ENCODE measurements at regions not wholly inside any gene's neighbourhood (a gene's known extent, or its start where the extent isn't known, plus 50 kb on each side); places are given as distances from the start of the nearest gene placed in this dataset.

DNA sequence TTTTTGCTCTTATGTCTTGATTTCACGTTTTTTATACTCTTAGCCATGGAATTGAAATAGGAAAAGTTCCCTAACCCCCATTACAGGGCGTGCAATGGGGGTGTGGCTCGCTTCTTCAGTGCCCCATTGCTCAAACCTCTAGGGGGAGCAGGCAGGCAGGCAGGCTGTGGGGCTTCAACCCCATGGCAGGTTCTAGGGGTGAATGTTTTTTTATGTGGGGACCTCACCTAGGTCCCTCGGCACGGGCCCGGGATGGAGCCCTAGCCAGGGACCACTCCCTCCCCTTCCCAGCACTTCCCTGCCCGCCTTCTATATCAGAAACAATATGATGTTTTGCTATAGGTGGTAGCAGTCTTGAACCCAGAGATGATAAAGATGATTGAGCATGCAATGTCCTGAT, 221.3 kb upstream of the SMC2 start:
- no peak overlapping the region for H3K27ac Mint-ChIP-seq
- H3K36me3 Mint-ChIP-seq = no peaks in the 10 kb centered on the region
- CTCF ChIA-PET = no interaction called here
- no peaks in the 10 kb centered on the region for H3K4me1 Mint-ChIP-seq
- H3K4me3 Mint-ChIP-seq = no peak overlapping the region
- no peak for DNase-seq
- no peaks in the 10 kb centered on the region for H3K9me3 Mint-ChIP-seq
- H3K27me3 Mint-ChIP-seq = no peaks in the 10 kb centered on the region

DNA sequence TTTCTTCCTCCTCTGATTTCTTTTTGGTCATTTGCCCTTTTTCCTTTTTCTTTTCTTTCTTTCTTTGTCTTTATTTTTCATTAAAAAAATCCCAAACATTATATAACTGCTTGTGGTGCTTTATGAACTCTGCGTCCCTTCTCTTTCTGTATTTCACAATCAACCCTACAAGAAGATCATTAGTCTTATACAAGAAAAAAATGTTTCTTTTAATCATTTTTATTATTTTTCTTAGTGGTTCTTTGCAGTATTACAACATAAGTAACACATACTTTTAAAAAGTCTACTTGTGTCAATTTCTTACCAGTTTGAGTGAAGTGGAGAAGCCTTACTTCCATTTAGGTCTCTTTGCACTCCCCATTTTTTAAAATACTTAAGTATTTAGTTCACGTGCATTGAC, 212.7 kb upstream of the SMC2 start:
- H3K9me3 Mint-ChIP-seq = no peaks in the 10 kb centered on the region
- CTCF ChIA-PET = no interaction called here
- no peak for DNase-seq
- no peaks in the 10 kb centered on the region for H3K27me3 Mint-ChIP-seq
- no peaks in the 10 kb centered on the region for H3K36me3 Mint-ChIP-seq
- no peak overlapping the region for H3K4me3 Mint-ChIP-seq
- H3K27ac Mint-ChIP-seq = no peak overlapping the region
- H3K4me1 Mint-ChIP-seq = no peaks in the 10 kb centered on the region

DNA sequence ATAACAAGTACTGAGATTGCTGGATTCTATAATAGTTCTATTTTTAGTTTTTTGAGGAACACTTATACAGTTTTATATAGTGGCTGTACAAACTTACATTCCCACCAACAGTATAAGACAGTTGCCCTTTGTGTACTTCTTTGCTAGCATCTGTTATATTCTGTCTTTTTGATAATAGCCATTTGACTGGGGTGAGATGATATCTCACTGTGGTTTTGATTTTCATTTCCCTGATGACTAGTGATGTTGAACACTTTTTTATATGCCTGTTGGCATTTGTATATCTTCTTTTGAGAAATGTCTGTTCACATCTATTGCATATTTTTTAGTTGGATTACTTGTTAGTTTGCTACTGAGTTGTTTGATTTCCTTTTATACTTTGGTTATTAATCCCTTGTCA, 204.1 kb upstream of the SMC2 start:
- Mint-ChIP-seq H3K4me1 (no peaks in the 10 kb centered on the region), H3K27ac (no peak overlapping the region), H3K27me3 (no peaks in the 10 kb centered on the region), H3K9me3 (no peaks in the 10 kb centered on the region), H3K36me3 (no peaks in the 10 kb centered on the region), H3K4me3 (no peak overlapping the region)
- CTCF ChIA-PET = no interaction called here
- no peak for DNase-seq

DNA sequence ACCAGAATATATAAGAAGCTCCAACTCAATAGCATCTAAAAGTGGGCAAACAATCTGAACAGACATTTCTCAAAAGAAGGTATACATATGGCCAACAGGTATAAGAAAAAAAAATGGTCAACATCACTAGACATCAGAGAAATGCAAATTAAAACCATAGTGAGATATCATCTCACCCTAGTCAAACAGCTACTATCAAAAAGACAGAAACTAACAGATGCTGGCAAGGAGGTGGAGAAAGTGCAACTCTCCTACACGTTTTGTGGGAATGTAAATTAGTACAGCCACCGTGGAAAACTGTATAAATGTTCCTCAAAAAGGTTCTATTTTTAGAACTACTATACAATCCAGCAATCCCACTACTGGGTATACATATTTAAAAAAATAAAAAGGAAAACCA, 199.9 kb upstream of the SMC2 start:
- Mint-ChIP-seq H3K9me3 (no peaks in the 10 kb centered on the region), H3K27ac (no peak overlapping the region), H3K4me1 (no peaks in the 10 kb centered on the region), H3K36me3 (no peaks in the 10 kb centered on the region), H3K27me3 (no peaks in the 10 kb centered on the region), H3K4me3 (no peak overlapping the region)
- DNase-seq = no peak
- CTCF ChIA-PET = no interaction called here

DNA sequence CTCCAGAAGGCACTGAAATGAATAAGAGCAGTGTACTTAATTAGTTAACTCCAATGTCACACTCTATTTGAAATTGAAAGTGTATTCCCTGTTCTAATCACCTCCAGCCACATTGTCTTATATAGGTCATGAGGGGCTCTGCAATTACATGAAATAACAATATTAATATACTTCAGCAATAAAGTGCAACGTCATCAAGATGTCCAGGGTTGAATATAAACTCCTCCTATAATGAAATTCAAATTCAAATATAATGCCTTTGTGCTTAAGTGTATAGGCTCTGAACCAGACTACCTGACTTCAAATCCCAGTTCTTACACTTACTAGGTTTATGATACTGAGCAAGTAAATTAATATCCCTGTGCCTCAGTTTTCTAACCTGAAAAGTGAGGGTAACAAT, 195.6 kb upstream of the SMC2 start:
- Mint-ChIP-seq H3K4me1 (no peaks in the 10 kb centered on the region), H3K27me3 (no peaks in the 10 kb centered on the region), H3K4me3 (no peak overlapping the region), H3K9me3 (no peaks in the 10 kb centered on the region), H3K36me3 (no peaks in the 10 kb centered on the region), H3K27ac (no peak overlapping the region)
- CTCF ChIA-PET = no interaction called here
- DNase-seq = no peak

DNA sequence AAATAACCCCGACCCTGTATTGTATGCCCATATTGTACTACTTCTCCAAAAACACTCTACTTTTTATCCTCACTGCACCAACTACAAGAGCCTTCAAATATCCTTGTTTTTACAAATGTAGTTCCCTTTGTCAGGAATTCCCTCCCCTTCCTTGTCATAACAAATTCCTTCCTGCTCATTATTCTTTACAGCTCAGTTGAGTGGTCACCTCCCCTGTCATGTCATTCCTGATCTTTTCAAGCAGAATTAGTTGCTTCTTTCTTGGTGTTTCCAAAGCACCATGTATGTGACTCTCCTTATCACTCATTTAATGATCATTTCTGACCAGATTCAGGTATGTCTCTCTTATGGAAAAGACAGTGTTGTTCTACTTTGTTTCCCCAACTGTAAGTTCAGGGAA, 194.2 kb upstream of the SMC2 start:
- DNase-seq = no peak
- Mint-ChIP-seq H3K9me3 (no peaks in the 10 kb centered on the region), H3K36me3 (no peaks in the 10 kb centered on the region), H3K27ac (no peak overlapping the region), H3K4me1 (no peaks in the 10 kb centered on the region), H3K4me3 (no peak overlapping the region), H3K27me3 (no peaks in the 10 kb centered on the region)
- CTCF ChIA-PET = no interaction called here

DNA sequence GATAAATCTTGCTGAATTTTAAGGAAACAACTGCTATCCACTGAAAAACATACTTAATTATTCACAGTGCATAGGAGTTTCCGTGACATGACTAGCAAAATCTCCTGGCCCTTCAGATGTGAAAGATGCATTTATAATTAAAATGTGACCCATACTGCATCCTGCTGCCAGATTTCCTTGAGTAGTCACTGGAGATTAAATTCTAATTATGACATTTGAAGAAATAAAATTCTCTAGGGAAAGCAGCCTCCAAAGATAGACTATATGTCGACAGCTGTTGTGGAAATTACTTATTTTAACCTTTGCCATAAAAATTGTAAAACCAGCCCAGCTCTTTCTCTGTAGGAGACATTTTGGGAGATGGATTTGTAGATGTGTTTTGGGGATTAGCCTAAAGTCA, 193.6 kb upstream of the SMC2 start:
- no peak overlapping the region for H3K4me3 Mint-ChIP-seq
- no peak overlapping the region for H3K27ac Mint-ChIP-seq
- H3K36me3 Mint-ChIP-seq = no peaks in the 10 kb centered on the region

DNA sequence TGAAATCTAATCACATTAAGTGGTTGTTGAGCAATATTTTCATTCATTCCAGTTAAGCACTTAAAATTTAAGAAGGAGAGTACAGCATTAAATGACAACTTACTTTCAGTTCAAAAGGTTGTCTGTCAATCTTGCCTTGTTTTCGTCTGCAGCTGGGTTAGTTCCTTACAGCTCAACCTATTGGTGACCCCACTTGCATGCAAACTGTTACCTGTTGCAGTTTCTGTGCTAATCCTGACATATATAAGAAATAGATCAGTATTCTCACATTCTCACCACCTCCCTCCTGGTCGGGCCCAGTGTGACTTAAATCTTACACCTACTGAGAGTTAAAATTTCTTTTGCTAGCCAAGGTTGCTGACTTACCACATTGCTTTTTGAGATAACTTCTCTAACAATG, 191.8 kb upstream of the SMC2 start:
- H3K4me1 Mint-ChIP-seq = no peaks in the 10 kb centered on the region
- no peaks in the 10 kb centered on the region for H3K36me3 Mint-ChIP-seq
- CTCF ChIA-PET = no interaction called here
- no peak overlapping the region for H3K27ac Mint-ChIP-seq
- H3K27me3 Mint-ChIP-seq = no peaks in the 10 kb centered on the region
- no peak for DNase-seq
- no peak overlapping the region for H3K4me3 Mint-ChIP-seq
- H3K9me3 Mint-ChIP-seq = no peaks in the 10 kb centered on the region

More for the DNA sequence above, 193.6 kb upstream of the SMC2 start:
- Mint-ChIP-seq H3K27me3 (no peaks in the 10 kb centered on the region), H3K9me3 (no peaks in the 10 kb centered on the region), H3K4me1 (no peaks in the 10 kb centered on the region)
- no peak for DNase-seq
- CTCF ChIA-PET = no interaction called here

DNA sequence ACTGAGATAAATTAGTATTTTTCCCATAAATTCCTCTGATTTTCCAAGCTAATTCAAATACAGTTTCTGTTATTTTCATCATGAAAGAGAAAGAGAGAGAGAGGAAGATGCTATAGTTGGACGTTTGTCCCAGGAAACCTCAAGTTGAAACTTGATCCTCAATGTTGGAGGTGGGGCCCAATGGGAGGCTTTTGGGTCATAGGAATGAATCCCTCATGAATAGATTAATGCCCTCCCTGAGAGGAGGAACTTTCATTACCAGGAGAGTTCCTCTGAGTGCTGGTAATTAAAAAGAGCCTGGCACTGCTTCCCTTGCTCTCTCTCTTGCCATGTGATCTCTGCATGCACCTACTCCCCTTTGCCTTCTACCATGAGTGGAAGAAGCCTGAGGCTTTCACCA, 189.9 kb upstream of the SMC2 start:
- H3K9me3 Mint-ChIP-seq = no peaks in the 10 kb centered on the region
- no peak overlapping the region for H3K27ac Mint-ChIP-seq
- DNase-seq = no peak
- no peaks in the 10 kb centered on the region for H3K36me3 Mint-ChIP-seq
- no peaks in the 10 kb centered on the region for H3K4me1 Mint-ChIP-seq
- CTCF ChIA-PET = no interaction called here
- no peak overlapping the region for H3K4me3 Mint-ChIP-seq
- no peaks in the 10 kb centered on the region for H3K27me3 Mint-ChIP-seq

DNA sequence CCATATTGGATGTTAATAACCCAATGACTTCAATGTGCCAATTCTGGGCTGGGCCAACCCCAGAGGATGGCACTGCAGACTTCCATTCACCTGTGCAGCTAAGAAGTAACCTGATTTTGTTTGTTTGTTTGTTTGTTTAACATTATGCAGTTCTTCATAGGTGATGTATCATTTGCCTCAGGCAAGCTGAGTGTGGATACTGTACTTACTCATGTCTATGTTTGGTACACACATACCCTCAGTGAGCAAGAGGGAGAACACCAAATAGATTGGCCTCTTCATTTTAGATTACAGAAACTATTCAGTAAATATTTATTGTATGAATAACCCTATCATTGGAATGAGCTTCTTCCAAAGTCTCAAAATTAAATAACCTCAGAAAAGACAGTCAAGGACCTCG, 180.2 kb upstream of the SMC2 start:
- no peak overlapping the region for H3K4me3 Mint-ChIP-seq
- DNase-seq = no peak
- no peaks in the 10 kb centered on the region for H3K4me1 Mint-ChIP-seq
- CTCF ChIA-PET = no interaction called here
- H3K36me3 Mint-ChIP-seq = no peaks in the 10 kb centered on the region
- no peaks in the 10 kb centered on the region for H3K27me3 Mint-ChIP-seq
- H3K9me3 Mint-ChIP-seq = no peaks in the 10 kb centered on the region
- no peak overlapping the region for H3K27ac Mint-ChIP-seq

DNA sequence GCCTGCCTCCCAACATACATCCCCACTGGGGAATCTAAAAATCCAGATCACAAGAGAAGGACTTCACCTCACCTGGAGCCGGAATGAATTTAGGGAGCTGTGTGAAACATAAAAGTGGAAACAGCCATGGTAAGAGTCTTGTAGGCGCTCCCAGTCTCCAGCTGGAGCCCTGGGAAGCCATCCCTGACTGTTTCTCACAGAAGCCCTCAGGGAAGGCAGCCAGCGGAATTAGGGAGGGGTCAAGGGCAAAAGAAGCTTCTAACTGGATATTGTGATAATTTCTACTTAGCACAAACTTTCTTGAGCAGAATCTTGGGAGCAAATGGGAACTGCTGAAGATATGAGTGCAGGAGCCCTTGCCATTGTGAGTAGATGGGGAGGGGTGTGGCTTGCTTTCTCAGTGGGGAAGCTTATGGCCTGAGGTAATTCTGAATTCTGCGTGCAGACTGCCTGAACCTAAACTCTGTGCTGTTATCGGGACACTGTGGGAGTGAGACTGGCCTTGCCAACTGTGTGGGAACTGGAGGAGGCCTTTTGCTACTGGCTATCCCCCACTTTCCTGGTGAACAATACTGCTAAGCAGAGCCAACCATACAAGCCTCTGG, 174.4 kb upstream of the SMC2 start:
- H3K27ac Mint-ChIP-seq = no peak overlapping the region
- no peak for DNase-seq
- CTCF ChIA-PET = no interaction called here

DNA sequence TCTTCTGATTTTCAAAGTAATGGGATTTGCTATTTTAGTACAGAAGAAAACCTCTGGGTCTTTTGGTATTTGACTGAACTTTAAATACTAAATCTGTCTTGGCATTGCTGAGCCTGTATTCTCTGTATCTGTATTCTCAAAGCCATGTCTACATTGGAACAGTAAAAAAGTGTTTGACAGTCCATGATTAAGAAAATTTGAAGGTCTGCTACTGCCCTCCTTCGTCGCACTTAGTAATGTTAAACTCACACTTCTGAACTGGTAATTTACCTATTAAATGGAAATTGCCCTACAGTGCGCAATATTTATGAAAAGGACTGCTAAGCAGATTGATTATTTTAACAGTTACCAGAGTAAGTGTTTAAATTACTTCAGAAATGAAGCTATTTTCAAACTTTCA, 165.7 kb upstream of the SMC2 start:
- Mint-ChIP-seq H3K27me3 (no peaks in the 10 kb centered on the region), H3K36me3 (no peaks in the 10 kb centered on the region), H3K4me1 (no peaks in the 10 kb centered on the region), H3K27ac (no peak overlapping the region), H3K4me3 (no peak overlapping the region), H3K9me3 (no peaks in the 10 kb centered on the region)
- DNase-seq = no peak
- CTCF ChIA-PET = no interaction called here

More for the DNA sequence above, 174.4 kb upstream of the SMC2 start:
- Mint-ChIP-seq H3K4me3 (no peak overlapping the region), H3K27me3 (no peaks in the 10 kb centered on the region), H3K4me1 (no peaks in the 10 kb centered on the region), H3K36me3 (no peaks in the 10 kb centered on the region), H3K9me3 (no peaks in the 10 kb centered on the region)

DNA sequence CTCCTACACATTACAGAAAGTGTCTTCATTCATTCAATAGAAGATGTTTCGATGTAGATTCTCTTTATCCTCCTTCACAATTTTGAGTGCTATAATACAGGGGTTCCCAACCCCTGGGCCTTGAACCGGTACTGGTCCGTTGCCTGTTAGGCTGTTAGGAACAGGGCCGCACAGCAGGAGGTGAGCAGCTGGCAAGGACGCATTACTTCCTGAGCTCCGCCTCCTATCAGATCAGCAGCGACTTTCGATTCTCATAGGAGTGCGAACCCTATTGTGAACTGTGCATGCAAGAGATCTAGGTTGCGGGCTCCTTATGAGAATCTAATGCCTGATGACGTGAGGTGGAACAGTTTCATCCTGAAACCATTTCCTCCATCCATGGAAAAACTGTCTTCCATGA, 153.0 kb upstream of the SMC2 start:
- Mint-ChIP-seq H3K27me3 (no peaks in the 10 kb centered on the region), H3K36me3 (no peaks in the 10 kb centered on the region), H3K27ac (no peak overlapping the region), H3K4me3 (no peak overlapping the region), H3K9me3 (no peaks in the 10 kb centered on the region), H3K4me1 (no peaks in the 10 kb centered on the region)
- DNase-seq = no peak
- CTCF ChIA-PET = no interaction called here

DNA sequence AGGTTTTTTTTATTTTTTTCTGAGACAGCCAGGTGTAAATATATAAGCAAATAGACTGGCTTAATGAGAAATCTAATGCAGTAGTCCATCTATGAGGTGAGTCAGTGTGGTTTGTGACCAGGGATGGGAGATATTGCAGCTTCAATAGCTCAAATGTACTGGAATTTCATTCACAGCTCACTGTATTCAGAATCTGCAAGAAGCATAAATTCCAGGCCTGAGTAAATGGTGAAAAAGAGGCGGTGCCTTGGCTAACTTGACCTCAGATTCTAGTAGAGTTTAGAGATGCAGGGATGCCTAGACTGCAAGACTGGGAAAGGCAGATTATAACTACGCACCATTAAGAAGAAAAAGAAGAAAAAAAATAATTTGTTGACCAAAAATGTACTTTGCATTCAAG, 151.9 kb upstream of the SMC2 start:
- Mint-ChIP-seq H3K36me3 (no peaks in the 10 kb centered on the region), H3K4me3 (no peak overlapping the region)

DNA sequence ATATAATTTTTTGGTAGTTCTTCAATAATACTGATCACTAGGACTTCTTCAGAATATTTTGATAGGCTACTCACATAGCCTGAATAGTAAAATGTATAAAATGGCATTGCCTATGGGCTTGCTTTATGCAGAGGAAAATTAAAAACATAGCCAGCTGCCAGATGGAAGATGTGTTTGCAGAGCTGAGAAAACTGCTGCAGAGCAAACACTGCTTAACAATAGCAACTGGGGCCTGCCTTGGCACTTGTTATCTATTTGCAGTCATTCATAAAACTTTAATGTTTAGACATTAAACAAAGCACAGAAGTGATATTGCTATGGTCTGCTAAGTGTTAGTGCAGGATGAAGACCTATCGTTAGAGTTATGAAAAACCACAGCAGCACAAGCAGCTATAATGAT, 151.5 kb upstream of the SMC2 start:
- H3K27me3 Mint-ChIP-seq = no peaks in the 10 kb centered on the region
- no peak overlapping the region for H3K4me3 Mint-ChIP-seq
- CTCF ChIA-PET = no interaction called here
- H3K4me1 Mint-ChIP-seq = no peaks in the 10 kb centered on the region
- no peak for DNase-seq
- H3K27ac Mint-ChIP-seq = no peak overlapping the region
- no peaks in the 10 kb centered on the region for H3K9me3 Mint-ChIP-seq
- no peaks in the 10 kb centered on the region for H3K36me3 Mint-ChIP-seq

More for the DNA sequence above, 151.9 kb upstream of the SMC2 start:
- DNase-seq = no peak
- Mint-ChIP-seq H3K27me3 (no peaks in the 10 kb centered on the region), H3K4me1 (no peaks in the 10 kb centered on the region), H3K9me3 (no peaks in the 10 kb centered on the region), H3K27ac (no peak overlapping the region)
- CTCF ChIA-PET = no interaction called here

DNA sequence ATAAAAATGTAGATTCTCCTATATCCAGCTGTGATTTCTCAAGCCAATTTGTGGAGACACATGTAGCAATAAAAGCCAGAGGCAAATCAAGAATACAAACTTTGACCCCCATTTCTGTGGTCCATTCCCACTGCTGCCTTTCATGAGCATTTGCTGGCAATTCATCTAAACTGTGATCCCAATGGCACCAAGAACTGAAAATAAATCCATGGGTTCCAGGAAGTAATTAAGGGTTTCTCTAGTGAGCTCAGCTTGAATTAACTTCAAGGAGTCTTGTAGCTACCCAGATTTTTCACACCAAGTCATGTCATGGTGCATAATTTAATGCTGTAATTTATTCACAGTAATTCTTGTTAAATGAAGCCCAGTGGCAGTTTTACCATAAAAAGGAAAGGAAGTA, 145.0 kb upstream of the SMC2 start:
- Mint-ChIP-seq H3K9me3 (no peaks in the 10 kb centered on the region), H3K27ac (no peak overlapping the region), H3K36me3 (no peaks in the 10 kb centered on the region), H3K4me3 (no peak overlapping the region), H3K4me1 (no peaks in the 10 kb centered on the region), H3K27me3 (no peaks in the 10 kb centered on the region)
- CTCF ChIA-PET = no interaction called here
- no peak for DNase-seq

All from activated naive CD4-positive, alpha-beta T cell treated with anti-CD3 and anti-CD28 coated beads, Interleukin-2, amount 10 ng/mL, durations not matched to agents 7 days and 5 days (primary cell).